Thyroid gland (tissue), 4 donors: ENCODE measurements at regions not wholly inside any gene's neighbourhood (a gene's known extent, or its start where the extent isn't known, plus 50 kb on each side); places are given as distances from the start of the nearest gene placed in this dataset.
"Not testable (repeated sequence)": the region's sequence is repeated elsewhere in the genome, so short reads cannot be mapped to it uniquely, and the experiment has no call there.

ENCODE experiments used
- POLR2A ChIP-seq, 2 donors: fragments of 450-650 bp; IDR thresholded peaks; one replicate each; pipeline ENCODE4 v1.6.1; 2017; ENCODE audit warnings: antibody characterized with exemption in 2 of 2, mild to moderate bottlenecking in 2 of 2, moderate library complexity in 1 of 2
- TF ChIP-seq, protein P1 (sequence below), 6 experiments: fragments of 200-600 bp in 3 of 6; fragments of 450-650 bp in 3 of 6; sonication (generic) in 3 of 6; IDR thresholded peaks; one replicate each; pipeline ENCODE4 v1.5.1; 2016 to 2019; ENCODE audit warnings: antibody characterized with exemption in 6 of 6, mild to moderate bottlenecking in 2 of 6, inconsistent platforms in 1 of 6, moderate library complexity in 1 of 6

DNA sequence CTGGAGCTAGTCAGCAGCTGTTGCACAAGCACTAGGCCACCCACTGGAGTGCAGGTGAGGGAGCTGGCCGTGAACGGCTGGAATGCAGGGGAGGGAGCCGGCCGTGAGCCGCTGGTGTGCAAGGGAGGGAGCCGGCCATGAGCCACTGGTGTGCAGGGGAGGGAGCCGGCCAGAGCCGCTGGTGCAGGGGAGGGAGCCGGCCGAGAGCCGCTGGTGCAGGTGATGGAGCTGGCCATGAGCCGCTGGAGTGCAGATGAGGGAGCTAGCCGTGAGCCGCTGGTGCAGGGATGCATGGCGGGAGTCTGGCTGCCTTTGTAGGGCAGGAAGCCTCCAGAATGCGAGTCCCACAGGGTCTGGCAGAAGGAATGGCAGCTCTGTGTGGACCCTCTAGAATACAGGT is 1470.0 kb upstream of the DEFB115 start:
- TF ChIP-seq, protein P1, sequence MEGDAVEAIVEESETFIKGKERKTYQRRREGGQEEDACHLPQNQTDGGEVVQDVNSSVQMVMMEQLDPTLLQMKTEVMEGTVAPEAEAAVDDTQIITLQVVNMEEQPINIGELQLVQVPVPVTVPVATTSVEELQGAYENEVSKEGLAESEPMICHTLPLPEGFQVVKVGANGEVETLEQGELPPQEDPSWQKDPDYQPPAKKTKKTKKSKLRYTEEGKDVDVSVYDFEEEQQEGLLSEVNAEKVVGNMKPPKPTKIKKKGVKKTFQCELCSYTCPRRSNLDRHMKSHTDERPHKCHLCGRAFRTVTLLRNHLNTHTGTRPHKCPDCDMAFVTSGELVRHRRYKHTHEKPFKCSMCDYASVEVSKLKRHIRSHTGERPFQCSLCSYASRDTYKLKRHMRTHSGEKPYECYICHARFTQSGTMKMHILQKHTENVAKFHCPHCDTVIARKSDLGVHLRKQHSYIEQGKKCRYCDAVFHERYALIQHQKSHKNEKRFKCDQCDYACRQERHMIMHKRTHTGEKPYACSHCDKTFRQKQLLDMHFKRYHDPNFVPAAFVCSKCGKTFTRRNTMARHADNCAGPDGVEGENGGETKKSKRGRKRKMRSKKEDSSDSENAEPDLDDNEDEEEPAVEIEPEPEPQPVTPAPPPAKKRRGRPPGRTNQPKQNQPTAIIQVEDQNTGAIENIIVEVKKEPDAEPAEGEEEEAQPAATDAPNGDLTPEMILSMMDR (IDR thresholded peaks at IDR 0.05), result not testable (repeated sequence)
- not testable (repeated sequence) for TF ChIP-seq POLR2A (IDR thresholded peaks at IDR 0.05)
